Right lobe of liver (tissue), 4 donors: ENCODE measurements at regions not wholly inside any gene's neighbourhood (a gene's known extent, or its start where the extent isn't known, plus 50 kb on each side); places are given as distances from the start of the nearest gene placed in this dataset.

Source experiments
- POLR2A ChIP-seq: fragments of 450-650 bp; IDR thresholded peaks from one replicate; pipeline ENCODE4 v1.6.1; 2017; ENCODE audit warnings: antibody characterized with exemption, mild to moderate bottlenecking
- TF ChIP-seq, protein P1 (sequence below), 4 donors: fragments of 200-600 bp in 3 of 4; fragments of 450-650 bp in 1 of 4; IDR thresholded peaks; one replicate each; pipeline versions ENCODE4 v1.5.1 to v1.8.0; 2016 to 2022; ENCODE audit warnings: antibody characterized with exemption in 4 of 4, mild to moderate bottlenecking in 2 of 4
- donor health status: DM: no; HTN: no; CAD: no.
- donor health status: DM: no; HTN: no; CAD: no.
- donor health status: DM: no; HTN: yes; CAD: no.

- no peak for TF ChIP-seq POLR2A
- TF ChIP-seq, protein P1, sequence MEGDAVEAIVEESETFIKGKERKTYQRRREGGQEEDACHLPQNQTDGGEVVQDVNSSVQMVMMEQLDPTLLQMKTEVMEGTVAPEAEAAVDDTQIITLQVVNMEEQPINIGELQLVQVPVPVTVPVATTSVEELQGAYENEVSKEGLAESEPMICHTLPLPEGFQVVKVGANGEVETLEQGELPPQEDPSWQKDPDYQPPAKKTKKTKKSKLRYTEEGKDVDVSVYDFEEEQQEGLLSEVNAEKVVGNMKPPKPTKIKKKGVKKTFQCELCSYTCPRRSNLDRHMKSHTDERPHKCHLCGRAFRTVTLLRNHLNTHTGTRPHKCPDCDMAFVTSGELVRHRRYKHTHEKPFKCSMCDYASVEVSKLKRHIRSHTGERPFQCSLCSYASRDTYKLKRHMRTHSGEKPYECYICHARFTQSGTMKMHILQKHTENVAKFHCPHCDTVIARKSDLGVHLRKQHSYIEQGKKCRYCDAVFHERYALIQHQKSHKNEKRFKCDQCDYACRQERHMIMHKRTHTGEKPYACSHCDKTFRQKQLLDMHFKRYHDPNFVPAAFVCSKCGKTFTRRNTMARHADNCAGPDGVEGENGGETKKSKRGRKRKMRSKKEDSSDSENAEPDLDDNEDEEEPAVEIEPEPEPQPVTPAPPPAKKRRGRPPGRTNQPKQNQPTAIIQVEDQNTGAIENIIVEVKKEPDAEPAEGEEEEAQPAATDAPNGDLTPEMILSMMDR (IDR thresholded peaks at IDR 0.05) = no peak
Observed at GRCh38 chr22:46061501-46062231, 84.7 kb upstream of the WNT7B start.
